Mesendoderm (in vitro differentiated cells): ENCODE measurements at regions not wholly inside any gene's neighbourhood (a gene's known extent, or its start where the extent isn't known, plus 50 kb on each side); places are given as distances from the start of the nearest gene placed in this dataset.
"Not testable (repeated sequence)": the region's sequence is repeated elsewhere in the genome, so short reads cannot be mapped to it uniquely, and the experiment has no call there.

Source experiments
- DNase-seq: peaks from one replicate; pipeline ENCODE4 v3.0.0; 2013
- H2AK5ac ChIP-seq: 2 replicates; pipeline ENCODE4 v1.6.1; 2013; ENCODE audit warnings: low read length, inconsistent platforms
- H2BK120ac ChIP-seq: 2 replicates; pipeline ENCODE4 v1.6.1; 2013; ENCODE audit warnings: low read depth, mild to moderate bottlenecking, low read length, moderate library complexity, mixed read lengths
- H2BK15ac ChIP-seq: replicated peaks from 2 replicates; pipeline ENCODE4 v1.6.1; 2013; ENCODE audit warnings: low read depth, mild to moderate bottlenecking, moderate library complexity
- H2BK5ac ChIP-seq: 2 replicates; pipeline ENCODE4 v1.6.1; 2013; ENCODE audit warnings: low read length, inconsistent platforms
- H3K18ac ChIP-seq: 2 replicates; pipeline ENCODE4 v1.6.1; 2013; ENCODE audit warnings: mild to moderate bottlenecking, low read length, mixed read lengths
- H3K23ac ChIP-seq: one replicate; pipeline ENCODE4 v1.6.1; 2013; ENCODE audit warnings: low read length
- H3K27ac ChIP-seq: 2 replicates; pipeline ENCODE4 v1.5.1; 2013; ENCODE audit warnings: low read depth, mild to moderate bottlenecking, inconsistent platforms, low read length, moderate library complexity
- H3K27me3 ChIP-seq: 2 replicates; pipeline ENCODE4 v1.6.1; 2013; ENCODE audit warnings: low read length, control low read depth, mild to moderate bottlenecking, inconsistent platforms; ENCODE audit not compliant: insufficient read depth, poor library complexity
- H3K36me3 ChIP-seq: 2 replicates; pipeline ENCODE4 v1.6.1; 2013; ENCODE audit warnings: low read length, inconsistent platforms; ENCODE audit not compliant: control insufficient read depth, insufficient read depth
- H3K4ac ChIP-seq: one replicate; pipeline ENCODE4 v1.6.1; 2013; ENCODE audit warnings: low read depth, mild to moderate bottlenecking, low read length, moderate library complexity
- H3K4me1 ChIP-seq: 2 replicates; pipeline ENCODE4 v1.6.1; 2013; ENCODE audit warnings: low read depth, low read length, inconsistent platforms; ENCODE audit not compliant: control insufficient read depth
- H3K4me2 ChIP-seq: 2 replicates; pipeline ENCODE4 v1.6.1; 2013; ENCODE audit warnings: low read length
- H3K4me3 ChIP-seq: 2 replicates; pipeline ENCODE4 v1.5.1; 2013; ENCODE audit warnings: mild to moderate bottlenecking, low read length
- H3K56ac ChIP-seq: one replicate; pipeline ENCODE4 v1.6.1; 2013; ENCODE audit warnings: low read length
- H3K79me1 ChIP-seq: 2 replicates; pipeline ENCODE4 v1.6.1; 2013; ENCODE audit warnings: low read length, inconsistent platforms
- H3K79me2 ChIP-seq: 2 replicates; pipeline ENCODE4 v1.6.1; 2013; ENCODE audit warnings: mild to moderate bottlenecking, low read length; ENCODE audit not compliant: control insufficient read depth, insufficient read depth
- H3K9ac ChIP-seq: 2 replicates; pipeline ENCODE4 v1.6.1; 2013; ENCODE audit warnings: low read length, inconsistent platforms
- H4K5ac ChIP-seq: one replicate; pipeline ENCODE4 v1.6.1; 2013; ENCODE audit warnings: low read length
- H4K8ac ChIP-seq: one replicate; pipeline ENCODE4 v1.6.1; 2013; ENCODE audit warnings: low read depth, mild to moderate bottlenecking, control low read depth, low read length, moderate library complexity
- WGBS: extraction: QIAGEN DNeasy Blood & Tissue Kit; methylation state at CpG from one replicate; pipeline ENCODE4 v1.1.7; 2013; ENCODE audit warnings: low lambda C conversion rate, missing lambda C conversion rate; ENCODE audit not compliant: insufficient coverage; ENCODE audit errors: extremely low coverage; 5-methylcytosine and 5-hydroxymethylcytosine counted together

- Histone ChIP-seq H3K27ac (no peak overlapping the region), H2BK15ac (no peak overlapping the region), H4K5ac (no peak overlapping the region), H3K9ac (no peak overlapping the region), H3K23ac (no peak overlapping the region), H2BK120ac (no peak overlapping the region), H3K4me1 (no peaks in the 10 kb centered on the region), H3K4me2 (no peak overlapping the region), H3K79me1 (no peaks in the 10 kb centered on the region), H3K36me3 (no peaks in the 10 kb centered on the region), H2BK5ac (no peak overlapping the region), H3K27me3 (no peaks in the 10 kb centered on the region), H2AK5ac (no peak overlapping the region), H3K79me2 (no peaks in the 10 kb centered on the region), H3K18ac (no peak overlapping the region), H3K4me3 (no peak overlapping the region), H3K4ac (no peak overlapping the region), H4K8ac (no peak overlapping the region), H3K56ac (no peak overlapping the region)
- no CpG with 5 or more reads among the region's 11 CpGs for WGBS
- DNase-seq = no peak
Observed at GRCh38 chr22:47351836-47352579, 589.6 kb downstream of the TBC1D22A start.

- not testable (repeated sequence) for DNase-seq, H3K4me1 ChIP-seq, H3K27me3 ChIP-seq, H3K56ac ChIP-seq, H2BK15ac ChIP-seq, H3K4me3 ChIP-seq, H3K23ac ChIP-seq, H3K9ac ChIP-seq, H4K8ac ChIP-seq, H3K18ac ChIP-seq, H2BK5ac ChIP-seq, H2BK120ac ChIP-seq, H3K79me2 ChIP-seq, H3K36me3 ChIP-seq, H3K27ac ChIP-seq, H3K79me1 ChIP-seq, H3K4ac ChIP-seq, H4K5ac ChIP-seq, H2AK5ac ChIP-seq, H3K4me2 ChIP-seq
- no CpG with 5 or more reads among the region's 1 CpG for WGBS
Observed at GRCh38 chr22:47346287-47346686, 583.8 kb downstream of the TBC1D22A start.

- no peak overlapping the region for H2BK120ac ChIP-seq
- H3K18ac ChIP-seq = no peak overlapping the region
- no peak overlapping the region for H3K27ac ChIP-seq
- H3K9ac ChIP-seq = no peak overlapping the region
- H3K4me1 ChIP-seq = no peaks in the 10 kb centered on the region
- H3K4me2 ChIP-seq = no peak overlapping the region
- no peak overlapping the region for H3K56ac ChIP-seq
- no peak overlapping the region for H4K8ac ChIP-seq
- no peak overlapping the region for H2AK5ac ChIP-seq
- no peak overlapping the region for H3K23ac ChIP-seq
- no peaks in the 10 kb centered on the region for H3K36me3 ChIP-seq
- no peak overlapping the region for H4K5ac ChIP-seq
- DNase-seq = no peak
- no CpG with 5 or more reads among the region's 7 CpGs for WGBS
- H3K4ac ChIP-seq = no peak overlapping the region
- H3K79me1 ChIP-seq = no peaks in the 10 kb centered on the region
- H3K27me3 ChIP-seq = no peaks in the 10 kb centered on the region
- H3K4me3 ChIP-seq = no peak overlapping the region
- no peaks in the 10 kb centered on the region for H3K79me2 ChIP-seq
- H2BK5ac ChIP-seq = no peak overlapping the region
- no peak overlapping the region for H2BK15ac ChIP-seq
Observed at GRCh38 chr22:47345025-47345424, 582.6 kb downstream of the TBC1D22A start.

- Histone ChIP-seq H4K5ac (no peak overlapping the region), H3K9ac (no peak overlapping the region), H3K27ac (no peak overlapping the region), H3K79me1 (no peaks in the 10 kb centered on the region), H3K56ac (no peak overlapping the region), H3K79me2 (no peaks in the 10 kb centered on the region), H3K4me2 (no peak overlapping the region), H3K27me3 (no peaks in the 10 kb centered on the region), H2BK15ac (no peak overlapping the region), H2BK5ac (no peak overlapping the region), H3K36me3 (no peaks in the 10 kb centered on the region), H3K23ac (no peak overlapping the region), H2BK120ac (no peak overlapping the region), H4K8ac (no peak overlapping the region), H3K4ac (no peak overlapping the region), H3K4me3 (no peak overlapping the region), H2AK5ac (no peak overlapping the region), H3K4me1 (no peaks in the 10 kb centered on the region), H3K18ac (no peak overlapping the region)
- DNase-seq = no peak
- WGBS = no CpG with 5 or more reads among the region's 6 CpGs
Observed at GRCh38 chr22:47344414-47344813, 582.0 kb downstream of the TBC1D22A start.

- Histone ChIP-seq H3K4me2 (no peak overlapping the region), H2BK15ac (no peak overlapping the region), H3K79me2 (no peaks in the 10 kb centered on the region), H3K36me3 (no peaks in the 10 kb centered on the region), H3K4ac (no peak overlapping the region), H3K56ac (no peak overlapping the region), H3K9ac (no peak overlapping the region), H3K18ac (no peak overlapping the region), H3K4me1 (no peaks in the 10 kb centered on the region), H2BK120ac (no peak overlapping the region), H4K5ac (no peak overlapping the region), H3K79me1 (no peaks in the 10 kb centered on the region), H3K23ac (no peak overlapping the region), H3K27ac (no peak overlapping the region), H2AK5ac (no peak overlapping the region), H3K4me3 (no peak overlapping the region), H4K8ac (no peak overlapping the region), H2BK5ac (no peak overlapping the region), H3K27me3 (no peaks in the 10 kb centered on the region)
- DNase-seq = no peak
- no CpG with 5 or more reads among the region's 8 CpGs for WGBS
Observed at GRCh38 chr22:47343611-47344010, 581.2 kb downstream of the TBC1D22A start.

GRCh38 chr22:47342446-47342845 is 580.0 kb downstream of the TBC1D22A start:
- Histone ChIP-seq H3K4me2 (no peak overlapping the region), H3K4me1 (no peaks in the 10 kb centered on the region), H2AK5ac (no peak overlapping the region), H3K79me1 (no peaks in the 10 kb centered on the region), H2BK120ac (no peak overlapping the region), H3K56ac (no peak overlapping the region), H3K23ac (no peak overlapping the region), H3K9ac (no peak overlapping the region), H2BK5ac (no peak overlapping the region), H4K8ac (no peak overlapping the region), H3K79me2 (no peaks in the 10 kb centered on the region), H4K5ac (no peak overlapping the region), H3K36me3 (no peaks in the 10 kb centered on the region), H2BK15ac (no peak overlapping the region), H3K27ac (no peak overlapping the region), H3K4ac (no peak overlapping the region), H3K18ac (no peak overlapping the region), H3K4me3 (no peak overlapping the region), H3K27me3 (no peaks in the 10 kb centered on the region)
- DNase-seq = no peak
- no CpG with 5 or more reads among the region's 10 CpGs for WGBS
